NCI-H187 (cell line): ENCODE measurements at regions not wholly inside any gene's neighbourhood (a gene's known extent, or its start where the extent isn't known, plus 50 kb on each side); places are given as distances from the start of the nearest gene placed in this dataset.

Experiments used
- DNase-seq, 2 experiments: peaks; one replicate each; lab custom pipeline; 2025; lab: John Stamatoyannopoulos, UW

GRCh38 chr5:10173716-10174115 lies 76.0 kb downstream of the ATPSCKMT start:
- DNase-seq, result no peak

GRCh38 chr5:10172247-10172646 lies 77.4 kb downstream of the ATPSCKMT start:
- no peak for DNase-seq

- no peak for DNase-seq
These were observed 80.3 kb downstream of the ATPSCKMT start for GRCh38 chr5:10169359-10169758.

GRCh38 chr5:10168254-10168653 lies 81.4 kb downstream of the ATPSCKMT start:
- DNase-seq, result no peak

GRCh38 chr5:10167806-10168205 lies 81.9 kb downstream of the ATPSCKMT start:
- no peak for DNase-seq

- no peak for DNase-seq
These were observed 83.3 kb downstream of the ATPSCKMT start for GRCh38 chr5:10166392-10166791.

- DNase-seq, result no peak
These were observed 87.2 kb downstream of the ATPSCKMT start for GRCh38 chr5:10162468-10162867.

GRCh38 chr5:10161778-10162177 lies 87.9 kb downstream of the ATPSCKMT start:
- DNase-seq, result no peak

GRCh38 chr5:10160241-10160640 lies 89.4 kb downstream of the ATPSCKMT start:
- DNase-seq, result no peak

GRCh38 chr5:10158886-10159285 lies 90.8 kb downstream of the ATPSCKMT start:
- no peak for DNase-seq

- no peak for DNase-seq
These were observed 92.5 kb downstream of the ATPSCKMT start for GRCh38 chr5:10157085-10157669.

- DNase-seq, result no peak
These were observed 93.6 kb downstream of the ATPSCKMT start for GRCh38 chr5:10155897-10156667.

- no peak for DNase-seq
These were observed 95.7 kb downstream of the ATPSCKMT start for GRCh38 chr5:10153808-10154537.

- no peak for DNase-seq
These were observed 96.3 kb downstream of the ATPSCKMT start for GRCh38 chr5:10153394-10153793.

- no peak for DNase-seq
These were observed 98.0 kb downstream of the ATPSCKMT start for GRCh38 chr5:10151656-10152055.

GRCh38 chr5:10149911-10150310 lies 99.8 kb downstream of the ATPSCKMT start:
- DNase-seq, result no peak

GRCh38 chr5:10145923-10146401 lies 103.7 kb downstream of the ATPSCKMT start:
- no peak for DNase-seq

- DNase-seq, result no peak
These were observed 105.6 kb downstream of the ATPSCKMT start for GRCh38 chr5:10144040-10144439.

GRCh38 chr5:10140195-10140973 lies 109.3 kb downstream of the ATPSCKMT start:
- no peak for DNase-seq

- DNase-seq, result no peak
These were observed 111.2 kb downstream of the ATPSCKMT start for GRCh38 chr5:10138395-10139057.

GRCh38 chr5:10133830-10134229 lies 115.9 kb downstream of the ATPSCKMT start:
- no peak for DNase-seq

GRCh38 chr5:10130881-10131280 lies 118.8 kb downstream of the ATPSCKMT start:
- DNase-seq, result no peak
